ENCODE measurements at regions not wholly inside any gene's neighbourhood (a gene's known extent, or its start where the extent isn't known, plus 50 kb on each side); places are given as distances from the start of the nearest gene placed in this dataset.

GRCh38 chrY:19055232-19056137 is 281.9 kb upstream of the HSFY2 start:
- TF ChIP-seq POLR2A (IDR thresholded peaks at IDR 0.05): no peak
- Histone ChIP-seq H3K9me3 (no peaks in the 10 kb centered on the region), H3K36me3 (no peaks in the 10 kb centered on the region), H3K4me1 (replicated peaks) (no peaks in the 10 kb centered on the region), H3K4me3 (no peak overlapping the region), H3K27me3 (replicated peaks; ENCODE audit: insufficient read depth) (no peaks in the 10 kb centered on the region), H3K27ac (peak overlapping the region in 1 of 2 donors; percentile 23)
- intact Hi-C loops (cut with DNase I): no loop called here
- peak; percentile 8 for DNase-seq (ENCODE audit: low spot score)
- WGBS: 86% methylated on average over 4 of the region's 5 CpGs

- WGBS: 36% methylated on average over 5 of the region's 5 CpGs
- H3K4me1 ChIP-seq (replicated peaks): no peaks in the 10 kb centered on the region
- no peaks in the 10 kb centered on the region for H3K9me3 ChIP-seq
- TF ChIP-seq POLR2AphosphoS5 (IDR thresholded peaks at IDR 0.05) (no peak), CTCF (IDR thresholded peaks at IDR 0.05) (no peak), POLR2A (IDR thresholded peaks at IDR 0.05) (no peak)
- no peak overlapping the region for H3K27ac ChIP-seq
- H3K36me3 ChIP-seq: no peaks in the 10 kb centered on the region
- H3K27me3 ChIP-seq (replicated peaks; ENCODE audit: insufficient read depth): no peaks in the 10 kb centered on the region
- intact Hi-C loops (cut with DNase I): no loop called here
- H3K4me3 ChIP-seq: no peak overlapping the region
- DNase-seq (ENCODE audit: low spot score): no peak
Measured at GRCh38 chrY:19053806-19054205, 280.3 kb upstream of the HSFY2 start.

- DNase-seq (ENCODE audit: low spot score): no peak
- Histone ChIP-seq H3K4me3 (no peak overlapping the region), H3K36me3 (no peaks in the 10 kb centered on the region), H3K27me3 (replicated peaks; ENCODE audit: insufficient read depth) (no peaks in the 10 kb centered on the region), H3K27ac (no peak overlapping the region), H3K9me3 (no peaks in the 10 kb centered on the region), H3K4me1 (replicated peaks) (no peaks in the 10 kb centered on the region)
- intact Hi-C loops (cut with DNase I): no loop called here
- WGBS: 91% methylated on average over 4 of the region's 4 CpGs
- no peak for TF ChIP-seq CTCF (IDR thresholded peaks at IDR 0.05)
- TF ChIP-seq POLR2A (IDR thresholded peaks at IDR 0.05): no peak
- TF ChIP-seq POLR2AphosphoS5 (IDR thresholded peaks at IDR 0.05): no peak
Measured at GRCh38 chrY:19051021-19051420, 277.5 kb upstream of the HSFY2 start.

- intact Hi-C loops (cut with DNase I): no loop called here
- no peaks in the 10 kb centered on the region for H3K36me3 ChIP-seq
- H3K9me3 ChIP-seq: no peaks in the 10 kb centered on the region
- TF ChIP-seq POLR2A (IDR thresholded peaks at IDR 0.05) (no peak), CTCF (IDR thresholded peaks at IDR 0.05) (no peak), POLR2AphosphoS5 (IDR thresholded peaks at IDR 0.05) (no peak)
- no peak overlapping the region for H3K27ac ChIP-seq
- H3K27me3 ChIP-seq (replicated peaks; ENCODE audit: insufficient read depth): no peaks in the 10 kb centered on the region
- no peaks in the 10 kb centered on the region for H3K4me1 ChIP-seq (replicated peaks)
- no peak for DNase-seq (ENCODE audit: low spot score)
- WGBS: 92% methylated on average over 26 of the region's 26 CpGs
- H3K4me3 ChIP-seq: no peak overlapping the region
Measured at GRCh38 chrY:19042984-19043442, 269.5 kb upstream of the HSFY2 start.

- no peak for TF ChIP-seq POLR2A (IDR thresholded peaks at IDR 0.05)
- TF ChIP-seq POLR2AphosphoS5 (IDR thresholded peaks at IDR 0.05): no peak
- TF ChIP-seq CTCF (IDR thresholded peaks at IDR 0.05): no peak
- no peak for DNase-seq (ENCODE audit: low spot score)
- Histone ChIP-seq H3K9me3 (no peaks in the 10 kb centered on the region), H3K36me3 (no peaks in the 10 kb centered on the region), H3K27me3 (replicated peaks; ENCODE audit: insufficient read depth) (no peaks in the 10 kb centered on the region), H3K4me1 (replicated peaks) (no peaks in the 10 kb centered on the region), H3K4me3 (no peak overlapping the region), H3K27ac (no peak overlapping the region)
- WGBS: 78% methylated on average over 12 of the region's 12 CpGs
- intact Hi-C loops (cut with DNase I): no loop called here
Measured at GRCh38 chrY:19042306-19042958, 268.9 kb upstream of the HSFY2 start.
